RKO (cell line): ENCODE measurements at regions not wholly inside any gene's neighbourhood (a gene's known extent, or its start where the extent isn't known, plus 50 kb on each side); places are given as distances from the start of the nearest gene placed in this dataset.
A peak's percentile ranks its signal among the peaks of the same experiment; 100 is the strongest.
"Not testable (repeated sequence)": the region's sequence is repeated elsewhere in the genome, so short reads cannot be mapped to it uniquely, and the experiment has no call there.

Source experiments
- DNase-seq: peaks from one replicate; pipeline ENCODE4 v3.0.0-alpha.2; 2016; ENCODE audit warnings: low spot score

DNA sequence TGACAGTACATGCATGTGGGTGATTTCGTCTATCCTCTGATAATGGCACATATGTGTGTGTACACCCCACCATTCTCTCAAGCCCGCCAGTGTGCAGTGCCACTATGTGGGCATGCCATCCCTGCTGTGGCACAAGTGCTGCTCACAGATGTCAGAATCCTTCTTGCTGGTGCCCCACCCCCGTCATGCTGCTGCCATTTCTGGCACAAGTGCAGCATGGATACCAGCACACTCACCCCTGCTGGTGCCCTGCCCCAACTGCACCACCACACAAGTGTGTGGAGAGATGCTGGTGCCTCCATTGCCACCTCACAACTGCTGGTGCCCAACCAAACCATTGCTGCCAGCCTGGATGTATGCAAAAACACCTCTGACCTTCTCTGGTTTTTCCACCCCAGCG is 1133.8 kb downstream of the TECRL start:
- DNase-seq = no peak

DNA sequence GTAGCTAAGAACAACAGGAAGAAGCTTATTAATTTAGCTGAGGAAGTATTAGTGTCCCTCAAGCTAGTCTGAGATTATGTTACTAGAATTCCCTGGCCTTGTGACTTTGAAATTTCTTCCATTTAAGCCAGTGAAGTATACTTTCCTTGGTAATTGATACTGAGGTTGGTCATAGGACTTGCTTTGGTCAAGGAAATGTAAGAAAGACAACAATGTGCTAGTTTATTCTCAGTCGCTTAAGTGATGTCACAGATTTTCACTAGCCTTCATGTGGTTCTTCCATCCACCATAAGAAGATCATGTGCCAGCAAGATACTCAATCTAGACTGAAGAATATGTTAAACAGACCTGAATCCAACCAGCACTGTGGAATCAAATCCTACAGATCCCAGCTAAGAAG is 1140.1 kb downstream of the TECRL start:
- DNase-seq = no peak

DNA sequence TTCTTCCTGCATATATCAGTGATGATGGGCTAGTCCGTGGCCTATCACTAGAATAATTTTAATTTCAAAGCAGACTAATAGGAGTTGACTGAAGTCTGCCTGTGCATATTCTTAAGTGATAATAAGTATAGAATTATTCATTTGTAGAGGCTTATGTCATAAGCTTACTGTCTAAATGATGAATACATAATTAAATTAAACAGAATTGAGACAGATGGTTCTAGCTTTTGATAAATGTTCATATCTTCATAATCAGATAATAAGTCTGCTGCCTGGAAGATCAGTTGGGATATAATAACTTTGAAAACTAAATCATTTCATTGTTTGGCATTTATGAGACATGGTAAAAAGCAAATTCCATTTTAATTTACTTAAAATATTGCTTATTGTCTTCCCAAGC is 1175.6 kb downstream of the TECRL start:
- no peak for DNase-seq

DNA sequence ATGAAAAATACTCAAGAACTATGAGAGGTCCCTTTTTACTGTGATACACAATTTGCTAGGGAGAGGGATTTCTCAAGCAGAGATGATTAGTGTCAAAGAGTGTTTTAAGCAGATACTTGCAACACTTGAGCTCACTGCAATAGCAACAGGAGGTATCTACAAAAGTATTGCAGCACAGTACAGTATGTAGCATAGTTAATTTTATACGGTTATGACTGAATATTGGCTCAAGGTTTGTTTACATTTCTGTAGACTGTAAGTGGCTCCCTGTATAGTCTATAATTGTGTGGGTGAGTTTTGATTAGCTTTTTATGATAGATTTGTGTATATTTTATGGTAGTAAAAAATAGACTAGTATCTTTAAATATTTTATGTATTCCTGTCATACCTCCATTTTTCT is 1177.2 kb downstream of the TECRL start:
- no peak for DNase-seq

DNA sequence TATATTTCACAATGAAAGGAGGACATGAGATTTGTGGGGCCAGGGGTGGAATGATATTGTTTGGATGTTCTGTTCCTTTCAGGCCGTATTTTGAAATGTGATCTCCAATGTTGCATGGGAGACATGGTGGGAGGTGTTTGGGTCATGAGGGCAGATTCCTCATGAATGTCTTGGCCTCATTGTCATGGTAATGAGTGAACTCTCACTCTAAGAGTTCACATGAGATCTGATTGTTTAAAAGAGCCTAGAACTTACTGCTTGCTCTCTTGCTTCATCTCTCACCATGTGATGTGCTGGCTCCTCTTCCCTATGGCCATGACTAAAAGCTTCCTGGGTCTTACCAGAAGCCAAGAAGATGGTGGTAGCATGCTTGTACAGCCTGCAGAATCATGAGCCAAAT is 1183.0 kb downstream of the TECRL start:
- no peak for DNase-seq

DNA sequence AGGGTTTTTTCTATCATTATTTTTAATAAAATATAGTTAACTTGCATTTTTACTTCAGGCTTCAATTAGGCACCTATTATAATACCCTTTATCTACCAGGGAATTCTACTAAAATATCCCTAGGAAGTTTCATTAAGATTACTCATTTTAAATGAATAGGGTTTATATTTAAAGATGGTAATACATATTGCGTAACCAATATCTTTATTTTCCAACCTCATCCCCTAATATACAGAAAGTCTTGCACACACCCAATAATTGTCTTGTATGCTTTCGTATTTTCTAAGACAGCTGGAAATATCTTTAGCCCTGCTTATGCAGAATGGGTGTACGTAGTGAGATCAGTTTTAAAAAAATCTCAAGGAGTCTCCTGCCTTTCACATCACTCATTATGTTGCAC is 1186.8 kb downstream of the TECRL start:
- no peak for DNase-seq

DNA sequence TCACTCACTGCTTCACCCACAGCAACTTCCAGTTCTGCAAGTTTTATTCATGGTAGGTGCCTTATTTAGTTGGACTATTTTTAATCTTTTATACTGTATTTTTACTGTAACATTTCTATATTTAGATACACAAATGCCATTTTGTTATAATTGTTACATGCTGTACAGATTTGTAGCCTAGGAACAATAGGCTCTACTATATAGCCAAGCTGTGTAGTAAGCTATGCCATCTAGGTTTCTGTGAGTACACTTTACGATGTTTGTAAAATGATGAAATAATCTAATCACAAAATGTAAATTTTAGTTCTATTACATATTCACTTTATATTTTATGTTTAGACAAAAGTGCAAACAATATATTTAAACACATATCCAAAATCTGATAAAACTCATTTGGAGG is 1187.8 kb downstream of the TECRL start:
- DNase-seq = no peak

DNA sequence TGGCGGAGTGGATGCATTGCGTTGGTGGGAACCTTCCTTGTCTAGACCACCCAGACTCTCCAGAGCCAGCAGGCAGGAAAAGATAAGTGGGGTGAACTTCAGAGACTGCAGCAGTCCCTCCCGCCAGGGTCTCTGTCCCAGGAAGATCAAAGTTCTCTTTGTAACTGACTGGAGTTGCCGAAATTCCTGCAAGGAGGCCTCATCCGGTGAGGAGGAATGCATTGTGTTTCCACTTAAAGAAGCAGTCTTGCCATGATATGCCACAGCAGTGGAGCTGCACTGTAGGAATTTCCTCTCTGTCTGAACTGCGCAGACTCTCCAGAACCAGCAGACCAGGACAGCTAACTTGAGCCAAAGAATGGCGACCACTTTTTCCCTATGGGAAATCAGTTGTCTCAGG is 1190.4 kb downstream of the TECRL start:
- no peak for DNase-seq

DNA sequence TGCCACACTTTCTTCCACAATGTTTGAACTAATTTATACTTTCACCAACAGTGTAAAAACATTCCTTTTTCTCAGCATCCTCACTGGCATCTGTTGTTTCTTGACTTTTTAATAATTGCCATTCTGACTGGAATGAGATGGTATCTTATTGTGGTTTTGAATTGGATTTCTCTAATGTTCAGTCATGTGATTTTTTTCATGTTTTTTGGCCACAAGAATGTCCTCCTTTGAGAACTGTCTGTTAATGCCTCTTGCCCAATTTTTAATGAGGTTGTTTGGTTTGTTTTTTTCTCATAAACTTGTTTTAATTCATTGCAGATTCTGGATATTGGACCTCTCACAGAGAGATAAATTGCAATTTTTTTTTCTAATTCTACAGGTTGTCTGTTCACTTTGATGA is 1195.2 kb downstream of the TECRL start:
- no peak for DNase-seq

DNA sequence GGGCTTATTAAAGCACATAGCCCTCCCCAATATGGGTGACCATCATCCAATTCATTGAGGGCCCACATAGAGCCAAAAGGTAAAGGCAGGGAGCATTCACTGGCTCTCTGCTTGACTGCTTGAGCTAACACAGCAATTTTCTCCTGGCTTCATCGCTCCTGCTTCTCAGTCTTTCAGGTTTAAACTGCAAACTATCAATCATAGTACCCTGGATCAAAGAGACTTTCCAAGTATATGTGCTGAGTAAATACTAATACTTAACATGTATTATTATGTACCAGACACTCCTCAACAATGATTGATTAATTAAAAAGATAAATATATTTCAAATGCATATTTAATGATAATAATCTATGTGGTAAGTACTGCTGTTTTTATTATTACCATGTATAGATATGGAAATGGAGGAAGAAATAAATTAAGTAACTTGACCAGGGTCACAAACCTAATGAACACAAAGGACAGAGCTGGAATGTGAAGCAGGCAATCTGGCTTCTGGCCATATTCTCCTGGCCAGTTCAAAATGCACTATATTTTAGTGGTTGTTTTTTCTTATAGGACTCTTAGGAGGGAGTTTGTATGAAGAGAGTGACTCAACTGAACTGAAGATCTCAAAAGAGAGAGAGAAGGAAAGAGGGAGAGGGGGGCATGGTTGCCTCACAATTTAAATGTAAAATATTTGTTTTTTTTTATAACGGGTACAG is 1197.3 kb downstream of the TECRL start:
- no peak for DNase-seq

DNA sequence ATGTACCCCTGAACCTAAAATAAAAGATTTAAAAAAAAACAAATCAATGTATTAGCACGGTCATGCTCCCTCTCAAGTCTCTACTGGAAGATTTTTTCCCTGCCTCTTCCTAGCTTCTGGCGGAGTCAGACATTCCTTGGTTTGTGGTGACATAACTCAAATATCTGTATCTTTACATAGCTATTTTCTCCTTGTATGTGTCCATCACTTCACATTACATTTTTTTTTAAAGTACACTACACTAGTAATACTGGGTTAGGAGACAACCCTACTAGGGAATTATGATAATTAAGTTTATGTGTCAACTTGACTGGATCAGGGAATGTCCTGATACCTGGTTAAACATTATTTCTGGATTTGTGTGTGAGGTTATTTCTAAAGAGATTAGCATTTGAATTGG is 1197.9 kb downstream of the TECRL start:
- no peak for DNase-seq

DNA sequence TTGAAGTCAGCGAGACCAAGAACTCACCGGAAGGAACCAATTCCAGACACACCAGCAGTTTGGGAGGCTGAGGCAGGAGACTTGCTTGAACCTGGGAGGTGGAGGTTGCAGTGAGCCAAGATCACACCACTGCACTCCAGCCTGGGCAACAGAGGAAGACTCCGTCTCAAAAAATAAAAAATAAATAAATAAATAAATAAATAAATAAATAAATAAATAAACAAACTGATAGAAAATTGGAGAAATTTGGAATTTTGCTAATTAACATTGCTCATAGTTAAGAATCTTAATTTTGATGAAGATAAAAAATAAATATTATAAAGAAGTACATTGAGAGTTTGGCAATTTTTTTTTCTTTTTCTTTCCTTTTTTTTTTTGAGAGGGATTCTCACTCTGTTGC is 1216.2 kb downstream of the TECRL start:
- DNase-seq = not testable (repeated sequence)

DNA sequence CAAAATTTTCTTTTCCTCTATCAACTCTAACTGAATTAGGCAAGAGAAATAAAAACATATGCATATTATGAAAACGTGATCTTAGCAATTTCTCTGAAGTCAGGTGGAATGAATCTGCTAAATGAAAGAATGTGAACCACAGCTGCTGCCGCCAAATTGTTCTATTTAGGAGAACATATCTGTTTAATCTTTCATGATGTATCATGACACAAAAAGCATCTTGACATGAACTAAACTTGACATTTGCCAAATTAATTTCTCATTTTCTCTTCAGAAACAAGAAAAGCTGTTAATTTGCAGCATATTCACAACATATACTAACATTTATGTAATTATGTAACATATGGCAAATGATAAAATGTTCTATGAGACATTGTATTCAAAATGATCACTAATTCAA is 1237.9 kb downstream of the TECRL start:
- no peak for DNase-seq

DNA sequence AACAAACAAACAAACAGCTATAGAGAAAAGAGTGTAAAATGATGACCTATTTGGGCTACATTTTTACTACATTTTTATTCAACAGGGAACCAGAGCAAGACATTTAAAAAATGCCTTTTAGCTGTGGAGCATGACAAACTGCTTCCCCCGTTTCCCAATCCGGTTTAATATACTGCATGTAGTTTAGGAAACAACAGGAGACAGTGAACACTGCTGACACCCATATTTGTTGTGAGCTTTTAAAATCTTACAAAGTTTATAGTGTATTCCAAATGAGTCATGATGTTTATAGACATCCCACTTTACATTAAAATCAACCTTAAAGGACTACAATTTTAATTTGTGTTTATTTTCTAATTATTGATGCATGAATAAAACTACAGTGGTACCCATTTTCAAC is 1238.3 kb downstream of the TECRL start:
- DNase-seq = no peak

DNA sequence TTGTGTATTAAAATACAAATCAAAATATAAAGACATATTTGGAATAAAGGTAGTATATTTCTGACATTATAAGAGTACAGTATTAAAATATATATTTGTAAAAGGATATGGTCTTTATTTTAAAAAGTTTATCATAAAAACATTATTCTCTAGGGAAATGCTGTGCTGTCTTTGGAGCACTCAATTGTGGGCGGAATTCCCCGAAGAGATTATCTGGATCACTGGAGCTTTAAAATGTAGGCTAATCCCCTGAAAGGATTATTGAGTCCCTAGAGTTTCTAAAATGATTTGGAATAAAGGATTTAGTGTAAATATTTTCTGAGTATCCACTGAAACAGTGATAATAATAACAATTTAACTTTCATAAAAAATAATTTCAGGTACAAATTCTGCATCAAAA is 1239.4 kb downstream of the TECRL start:
- no peak for DNase-seq

DNA sequence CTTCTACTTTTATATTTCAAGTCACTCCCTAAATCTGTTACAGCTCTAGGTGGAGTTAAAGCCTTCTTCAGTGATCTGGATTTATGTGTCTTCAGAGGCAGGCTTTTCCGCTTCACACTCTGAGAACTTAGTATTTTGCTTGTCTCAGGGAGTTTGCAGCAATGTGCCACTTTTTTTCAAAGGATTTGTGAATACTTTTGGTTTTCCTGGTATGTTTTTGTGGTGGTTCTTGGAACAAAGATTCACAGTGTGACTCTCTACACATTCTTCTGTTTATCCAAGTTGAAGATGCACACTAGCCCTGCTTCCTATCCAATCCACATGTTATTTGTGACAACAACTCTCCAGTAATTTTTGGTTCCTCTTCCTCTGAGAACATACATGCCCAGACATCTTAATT is 1253.7 kb downstream of the TECRL start:
- DNase-seq = no peak

DNA sequence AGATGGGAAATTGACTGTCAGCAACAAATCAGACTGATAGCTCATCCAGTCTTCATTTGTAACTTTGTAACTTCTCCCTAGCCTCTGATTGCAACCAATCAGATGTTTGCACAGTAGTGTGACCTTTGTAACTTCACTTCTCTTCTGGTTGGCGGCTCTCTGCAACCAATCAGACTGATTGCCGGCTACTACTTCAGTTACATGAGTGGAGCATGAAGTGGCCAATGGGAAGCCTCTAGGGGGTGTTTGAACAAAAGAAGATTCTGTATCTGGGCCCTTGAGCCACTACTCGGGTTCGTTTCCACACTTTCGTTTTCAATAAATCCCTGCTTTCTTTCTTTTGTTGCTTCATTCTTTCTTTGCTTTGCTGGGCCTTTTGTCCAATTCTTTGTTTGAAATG is 1285.8 kb downstream of the TECRL start:
- DNase-seq = no peak

DNA sequence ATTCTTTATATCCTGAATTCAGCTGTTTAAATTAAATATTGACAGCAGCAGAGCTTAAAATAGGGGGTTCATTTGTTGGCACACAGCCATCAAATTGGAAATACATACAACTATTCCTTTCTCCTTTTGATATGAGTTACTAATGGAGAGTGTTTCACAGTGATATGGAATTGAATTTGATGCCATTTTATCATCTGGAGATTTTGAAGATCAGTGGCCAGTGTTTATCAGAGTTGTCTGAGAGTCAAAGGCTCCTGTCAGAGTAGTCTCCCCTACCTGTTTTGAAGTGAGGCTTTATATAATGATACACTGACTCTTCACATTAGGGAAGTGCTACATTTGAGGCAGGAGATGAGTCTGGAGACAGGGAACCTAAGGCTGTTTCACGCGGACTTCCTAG is 1286.3 kb downstream of the TECRL start:
- no peak for DNase-seq

DNA sequence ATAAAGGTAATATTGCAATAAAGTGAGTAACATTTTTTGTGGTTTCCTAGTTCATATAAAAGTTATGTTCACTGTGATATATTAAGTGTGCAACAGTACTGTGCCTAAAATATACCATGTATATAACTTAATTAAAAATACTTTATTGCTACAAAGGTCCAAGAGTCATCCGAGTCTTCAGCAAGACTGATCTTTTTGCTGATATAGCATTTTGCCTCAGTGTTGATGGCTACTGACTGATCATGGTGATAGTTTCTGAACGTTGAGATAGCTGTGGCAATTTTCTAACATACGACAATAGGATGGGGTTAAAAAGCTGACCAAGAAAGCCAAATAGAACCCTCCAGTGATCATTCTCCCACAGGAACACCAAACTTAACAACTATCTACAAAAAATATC is 1302.7 kb downstream of the TECRL start:
- DNase-seq = no peak

DNA sequence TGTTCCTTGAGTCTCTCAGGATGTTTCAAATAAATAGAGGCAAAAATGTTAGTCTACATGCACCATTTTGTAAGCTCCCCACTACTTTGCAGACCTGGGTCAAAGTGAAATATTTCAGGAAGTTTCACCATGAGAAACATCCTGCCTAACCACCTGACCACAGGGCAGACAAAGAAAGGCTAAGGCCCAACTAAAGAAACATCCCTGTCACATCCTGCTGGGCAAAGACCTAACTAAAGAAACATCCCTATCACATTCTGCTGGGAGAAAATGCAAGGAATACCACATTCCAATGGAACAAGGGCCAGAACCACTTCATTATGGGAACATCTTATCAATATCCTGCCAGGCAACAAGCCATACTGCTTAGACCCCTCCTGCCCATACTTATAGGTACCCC is 1303.4 kb downstream of the TECRL start:
- DNase-seq = no peak

DNA sequence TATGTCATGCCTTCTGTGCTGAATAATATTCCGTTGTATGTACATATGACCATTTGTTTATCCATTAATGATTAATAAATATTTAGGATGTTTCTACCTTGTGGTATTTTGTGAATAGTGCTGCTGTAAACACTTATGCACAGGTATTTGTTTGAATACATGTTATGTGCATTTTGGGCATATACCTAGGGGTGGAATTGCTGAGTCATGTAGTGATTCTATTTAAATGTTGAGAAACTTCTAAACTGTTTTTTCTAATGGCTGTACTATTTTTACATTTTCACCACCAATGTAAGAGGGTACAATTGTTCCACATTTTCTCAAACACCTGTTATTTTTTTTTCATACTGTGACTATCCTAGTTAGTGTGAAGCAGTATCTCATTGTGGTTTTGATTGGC is 1318.6 kb downstream of the TECRL start:
- no peak for DNase-seq

DNA sequence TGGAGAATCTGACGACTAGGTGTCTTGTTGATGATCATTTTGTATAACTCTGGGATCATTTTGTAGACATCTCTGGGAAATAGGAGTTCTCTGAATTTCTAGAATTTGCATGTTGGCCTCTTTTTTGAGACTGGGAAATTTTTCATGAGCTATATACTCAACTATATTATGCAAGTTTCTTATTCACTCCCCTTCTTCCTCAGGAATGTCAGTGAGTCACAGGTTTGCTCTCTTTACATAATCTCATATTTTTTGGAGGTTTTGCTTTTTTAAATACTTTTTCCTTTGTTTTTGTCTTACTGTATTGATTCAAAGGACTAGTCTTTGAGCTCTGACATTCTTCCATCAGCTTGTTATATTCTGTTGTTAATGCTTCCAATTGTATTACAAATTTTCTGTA is 1324.2 kb downstream of the TECRL start:
- DNase-seq = peak; percentile 11

DNA sequence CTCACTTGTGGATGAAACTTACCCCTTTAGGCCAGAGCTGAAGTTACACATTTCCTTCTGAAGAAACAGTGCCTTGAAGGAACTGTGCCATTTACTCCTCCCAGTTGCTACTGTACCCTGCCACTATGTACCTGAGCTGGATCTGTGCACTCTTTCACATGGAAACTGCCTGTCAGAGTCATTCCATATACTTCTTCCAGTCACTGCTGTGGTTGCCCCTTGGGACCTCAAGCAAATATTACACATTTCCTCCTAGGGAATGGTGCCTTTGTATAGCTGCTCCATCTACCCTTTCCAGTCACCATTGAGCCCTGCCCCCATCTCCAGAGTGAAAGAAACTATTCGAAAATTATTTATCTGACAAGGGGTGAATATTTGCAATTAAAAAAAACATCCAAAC is 1328.3 kb downstream of the TECRL start:
- no peak for DNase-seq

DNA sequence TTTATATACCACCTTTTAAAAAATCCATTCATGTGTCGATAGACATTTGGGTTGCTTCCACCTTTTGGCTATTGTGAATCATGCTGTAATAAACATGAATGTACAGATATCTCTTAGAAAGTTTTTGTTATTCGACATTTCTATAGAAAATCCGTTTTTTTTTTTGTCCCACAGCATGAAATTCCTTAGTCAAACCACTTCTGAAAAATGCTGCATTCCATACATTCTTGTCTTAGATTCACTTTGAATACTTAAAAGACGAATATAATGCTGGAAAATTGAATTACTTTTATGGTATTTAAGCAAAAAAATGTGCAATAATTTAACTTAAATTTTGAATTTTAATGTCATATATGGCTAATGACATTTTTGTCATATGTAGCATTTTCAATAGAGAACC is 1345.5 kb downstream of the TECRL start:
- no peak for DNase-seq

DNA sequence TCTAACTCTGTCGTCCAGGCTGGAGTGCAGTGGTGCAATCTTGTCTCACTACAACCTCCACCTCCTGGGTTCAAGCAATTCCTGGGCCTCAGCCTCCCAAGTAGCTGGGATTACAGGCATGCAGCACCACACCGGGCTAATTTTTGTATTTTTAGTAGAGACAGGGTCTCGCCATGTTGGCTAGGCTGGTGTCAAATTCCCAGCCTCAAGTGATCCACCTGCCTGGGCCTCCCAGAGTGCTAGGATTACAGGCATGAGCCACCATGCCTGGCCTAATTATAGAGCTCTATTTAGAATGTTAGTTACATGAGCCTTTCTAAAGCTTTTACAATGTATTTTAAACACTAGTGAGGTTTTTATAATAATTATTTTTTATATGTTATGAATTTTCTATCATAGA is 1346.4 kb downstream of the TECRL start:
- not testable (repeated sequence) for DNase-seq
